ENCODE measurements at regions not wholly inside any gene's neighbourhood (a gene's known extent, or its start where the extent isn't known, plus 50 kb on each side); places are given as distances from the start of the nearest gene placed in this dataset.

DNA sequence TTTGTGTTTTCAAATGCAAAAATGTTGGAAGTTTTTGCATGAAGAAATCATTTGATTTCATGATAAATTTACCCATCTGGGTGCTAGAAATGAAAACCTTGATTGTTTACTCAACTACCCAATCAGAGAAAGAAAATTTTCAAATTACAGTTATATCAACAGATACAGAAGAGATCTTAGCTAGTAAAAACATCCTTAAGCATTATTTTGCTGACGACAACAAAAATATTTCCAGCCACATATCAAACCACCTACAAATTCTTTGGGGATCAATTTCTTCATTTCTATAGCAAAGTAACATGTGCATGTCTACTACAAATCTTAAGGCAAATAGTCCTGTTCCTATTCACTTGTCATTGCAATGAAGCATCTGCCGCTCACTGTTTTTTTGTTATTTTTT lies 530.3 kb downstream of the ZIC1 start:
- TF ChIP-seq, protein P1, sequence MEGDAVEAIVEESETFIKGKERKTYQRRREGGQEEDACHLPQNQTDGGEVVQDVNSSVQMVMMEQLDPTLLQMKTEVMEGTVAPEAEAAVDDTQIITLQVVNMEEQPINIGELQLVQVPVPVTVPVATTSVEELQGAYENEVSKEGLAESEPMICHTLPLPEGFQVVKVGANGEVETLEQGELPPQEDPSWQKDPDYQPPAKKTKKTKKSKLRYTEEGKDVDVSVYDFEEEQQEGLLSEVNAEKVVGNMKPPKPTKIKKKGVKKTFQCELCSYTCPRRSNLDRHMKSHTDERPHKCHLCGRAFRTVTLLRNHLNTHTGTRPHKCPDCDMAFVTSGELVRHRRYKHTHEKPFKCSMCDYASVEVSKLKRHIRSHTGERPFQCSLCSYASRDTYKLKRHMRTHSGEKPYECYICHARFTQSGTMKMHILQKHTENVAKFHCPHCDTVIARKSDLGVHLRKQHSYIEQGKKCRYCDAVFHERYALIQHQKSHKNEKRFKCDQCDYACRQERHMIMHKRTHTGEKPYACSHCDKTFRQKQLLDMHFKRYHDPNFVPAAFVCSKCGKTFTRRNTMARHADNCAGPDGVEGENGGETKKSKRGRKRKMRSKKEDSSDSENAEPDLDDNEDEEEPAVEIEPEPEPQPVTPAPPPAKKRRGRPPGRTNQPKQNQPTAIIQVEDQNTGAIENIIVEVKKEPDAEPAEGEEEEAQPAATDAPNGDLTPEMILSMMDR (IDR thresholded peaks at IDR 0.05), result no peak

DNA sequence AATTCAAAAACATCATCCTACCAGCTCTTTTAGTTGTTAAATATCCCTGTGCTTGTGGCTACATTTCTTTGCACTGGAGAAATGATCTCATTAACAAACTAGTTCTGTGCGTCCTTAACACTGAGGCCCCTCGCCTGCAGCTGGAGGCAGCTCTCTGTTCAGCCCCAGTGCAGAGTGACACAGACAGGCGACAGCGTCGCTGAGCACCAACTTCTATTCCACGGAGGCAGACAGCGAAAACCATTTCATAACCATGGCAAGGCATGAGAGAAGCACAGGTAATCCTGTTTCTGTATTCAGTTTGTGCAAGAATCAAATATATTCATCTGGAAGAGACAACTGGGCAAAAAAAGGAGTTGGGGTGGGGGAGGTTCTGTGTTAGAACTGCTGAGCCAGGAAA lies 530.7 kb downstream of the ZIC1 start:
- TF ChIP-seq, protein P1 (IDR thresholded peaks at IDR 0.05), result no peak

DNA sequence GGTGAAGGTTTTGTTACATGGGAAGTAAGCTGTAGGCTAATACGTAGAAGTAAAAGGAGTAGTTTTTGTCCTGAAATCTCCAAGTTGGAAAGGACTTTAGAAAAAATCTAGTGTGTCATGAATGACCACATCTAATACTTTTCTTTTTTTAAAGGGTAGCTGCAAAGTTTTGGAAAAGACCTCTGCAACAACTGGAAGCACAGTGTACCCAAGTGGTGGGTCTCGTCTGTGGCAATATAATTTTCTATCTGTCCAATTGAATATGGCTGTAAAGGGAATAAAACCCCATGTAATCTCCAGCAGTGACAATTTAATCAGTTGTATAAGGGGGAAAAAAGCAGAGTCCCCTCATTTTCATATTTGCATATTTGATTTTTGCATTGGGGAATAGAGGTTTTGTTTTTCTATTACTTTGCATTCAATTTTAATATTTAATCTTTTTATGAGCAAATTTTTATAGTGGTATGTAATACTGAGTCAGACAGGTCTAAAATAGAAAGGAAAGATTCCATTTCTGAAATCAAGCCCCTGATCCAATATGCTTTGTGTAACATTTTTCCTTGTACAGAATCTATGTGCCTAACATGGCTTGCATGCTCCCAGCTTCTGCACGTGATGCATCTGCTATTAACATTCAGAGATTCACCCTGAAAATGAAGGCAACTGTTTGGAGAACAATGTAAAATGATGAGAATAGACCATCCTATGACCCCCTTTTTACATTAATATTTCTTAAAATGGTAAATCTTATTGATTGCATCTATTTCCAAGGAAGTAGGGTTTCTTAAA lies 531.4 kb downstream of the ZIC1 start:
- TF ChIP-seq, protein P1 (IDR thresholded peaks at IDR 0.05), result no peak

GRCh38 chr3:147941969-147942368 lies 532.8 kb downstream of the ZIC1 start:
- TF ChIP-seq, protein P1 (IDR thresholded peaks at IDR 0.05), result no peak

- TF ChIP-seq, protein P1 (IDR thresholded peaks at IDR 0.05), result no peak
These were observed 534.2 kb downstream of the ZIC1 start for GRCh38 chr3:147943265-147943945.

DNA sequence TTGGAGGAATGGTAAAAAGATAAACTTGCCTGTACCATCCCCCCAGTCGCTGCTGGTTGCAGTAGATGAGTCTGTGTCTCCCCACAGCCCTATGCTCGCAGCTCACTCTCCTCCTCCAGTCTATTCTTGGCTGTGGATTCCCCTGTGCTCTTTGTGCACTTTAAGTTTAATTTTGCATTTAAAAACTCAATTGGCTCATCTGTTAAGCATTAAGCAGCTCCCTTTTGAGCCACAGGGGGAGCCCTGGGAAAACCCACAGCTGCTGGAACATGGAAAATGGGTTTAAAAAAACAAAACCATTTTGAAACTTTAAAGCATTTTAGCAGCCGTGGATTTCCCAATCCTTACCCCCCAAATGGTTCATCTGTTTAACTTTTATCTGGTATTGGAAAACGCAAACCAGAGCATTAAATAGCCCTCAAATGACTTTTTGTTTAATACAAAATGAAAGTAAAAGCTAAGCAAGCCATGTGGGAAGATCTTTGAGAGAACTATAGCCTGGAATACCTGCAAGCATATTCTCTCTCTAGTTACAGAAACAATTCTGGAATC lies 536.9 kb downstream of the ZIC1 start:
- TF ChIP-seq, protein P1 (IDR thresholded peaks at IDR 0.05), result peak; percentile 60

DNA sequence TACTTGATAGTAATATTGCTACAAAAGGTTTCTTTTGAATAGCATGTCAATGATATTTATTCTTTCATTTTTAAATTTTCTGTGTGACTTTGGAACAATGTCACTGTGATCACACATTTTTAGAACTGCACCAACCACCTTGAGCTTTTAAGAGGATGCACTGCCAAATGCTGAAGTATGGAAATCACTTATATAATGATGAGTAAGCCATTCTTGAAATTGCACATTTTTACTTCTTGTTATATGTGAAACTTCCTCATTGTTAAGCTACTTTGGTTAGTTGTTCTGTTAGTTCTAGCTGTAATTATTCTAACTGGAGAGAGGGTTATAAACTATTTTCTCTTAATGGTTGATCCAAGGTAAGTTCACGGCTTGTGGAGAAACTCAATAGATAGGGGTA lies 547.5 kb downstream of the ZIC1 start:
- TF ChIP-seq, protein P1 (IDR thresholded peaks at IDR 0.05), result no peak
